ENCODE measurements at regions not wholly inside any gene's neighbourhood (a gene's known extent, or its start where the extent isn't known, plus 50 kb on each side); places are given as distances from the start of the nearest gene placed in this dataset.
A peak's percentile ranks its signal among the peaks of the same experiment; 100 is the strongest.

DNA sequence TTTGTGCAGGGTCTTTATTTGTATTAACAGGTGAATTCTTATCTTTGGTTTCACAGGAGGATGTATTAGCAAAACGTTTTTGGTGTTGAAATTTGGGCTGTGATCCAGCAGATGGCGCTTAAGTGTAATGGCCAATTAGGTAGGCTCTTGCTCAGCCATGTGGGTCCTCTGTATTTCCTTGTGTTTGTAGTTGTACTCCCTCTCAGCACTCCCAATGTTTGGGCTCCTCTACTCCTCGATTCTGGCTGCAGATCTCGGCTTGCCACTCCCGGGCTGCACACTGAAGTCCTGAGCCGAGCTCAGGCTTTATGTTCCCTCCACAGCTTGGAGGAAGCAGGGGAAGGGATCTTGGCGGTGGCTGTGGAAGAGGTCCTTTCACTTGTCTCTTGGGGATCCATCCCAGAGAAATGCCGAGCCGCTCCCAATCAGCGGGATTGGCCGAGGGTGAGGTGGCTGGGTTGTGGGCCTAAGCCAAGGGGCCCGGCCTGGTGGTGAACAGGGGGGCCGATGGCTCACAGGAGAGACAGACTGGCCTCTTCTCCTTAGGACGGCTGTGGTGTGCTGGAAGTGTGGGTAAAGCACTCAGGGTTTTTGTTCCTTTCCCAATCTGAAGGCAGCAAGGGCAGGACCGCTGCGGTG is 133.7 kb downstream of the AEBP2 start:
- DNase-seq = no peak

DNA sequence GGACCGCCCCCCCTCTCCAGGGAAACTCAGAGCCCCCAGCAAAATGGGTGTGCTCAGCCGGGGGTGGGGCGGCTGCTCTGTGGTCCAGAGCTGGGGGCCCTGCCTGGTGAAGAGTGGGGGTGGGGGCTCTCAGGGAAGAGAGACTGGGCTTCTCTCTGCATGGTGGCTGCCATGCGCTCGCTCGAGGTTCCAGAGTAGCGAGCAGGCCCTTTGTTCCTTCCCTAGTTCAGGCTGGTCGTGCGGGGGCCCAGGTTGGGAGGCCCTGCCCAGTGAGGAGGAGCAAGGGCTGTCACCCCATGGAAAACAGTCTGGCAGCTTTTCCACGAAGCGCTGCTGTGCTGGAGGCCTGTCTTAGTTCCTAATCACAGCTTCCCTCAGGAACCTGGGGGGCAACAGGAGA is 134.6 kb downstream of the AEBP2 start:
- no peak for DNase-seq

DNA sequence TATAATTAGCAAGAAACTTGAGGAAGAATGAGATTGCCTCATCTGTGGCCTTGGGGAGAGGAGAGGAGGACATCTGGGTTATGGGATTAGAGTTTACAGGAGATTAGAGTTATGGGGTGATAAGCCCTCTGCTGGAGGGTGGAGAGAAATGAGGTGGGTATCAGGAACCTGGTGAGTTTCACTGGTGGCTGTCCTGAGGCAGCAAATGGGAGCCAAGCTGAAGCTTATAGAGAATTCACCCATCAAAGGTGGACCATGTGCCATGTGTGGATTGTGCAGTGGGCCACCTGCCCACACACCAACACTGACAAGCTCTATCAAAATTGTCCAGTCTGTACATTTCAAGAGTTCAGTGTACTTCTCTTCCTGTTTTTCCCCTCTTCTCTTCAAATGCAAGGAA is 135.3 kb downstream of the AEBP2 start:
- no peak for DNase-seq

DNA sequence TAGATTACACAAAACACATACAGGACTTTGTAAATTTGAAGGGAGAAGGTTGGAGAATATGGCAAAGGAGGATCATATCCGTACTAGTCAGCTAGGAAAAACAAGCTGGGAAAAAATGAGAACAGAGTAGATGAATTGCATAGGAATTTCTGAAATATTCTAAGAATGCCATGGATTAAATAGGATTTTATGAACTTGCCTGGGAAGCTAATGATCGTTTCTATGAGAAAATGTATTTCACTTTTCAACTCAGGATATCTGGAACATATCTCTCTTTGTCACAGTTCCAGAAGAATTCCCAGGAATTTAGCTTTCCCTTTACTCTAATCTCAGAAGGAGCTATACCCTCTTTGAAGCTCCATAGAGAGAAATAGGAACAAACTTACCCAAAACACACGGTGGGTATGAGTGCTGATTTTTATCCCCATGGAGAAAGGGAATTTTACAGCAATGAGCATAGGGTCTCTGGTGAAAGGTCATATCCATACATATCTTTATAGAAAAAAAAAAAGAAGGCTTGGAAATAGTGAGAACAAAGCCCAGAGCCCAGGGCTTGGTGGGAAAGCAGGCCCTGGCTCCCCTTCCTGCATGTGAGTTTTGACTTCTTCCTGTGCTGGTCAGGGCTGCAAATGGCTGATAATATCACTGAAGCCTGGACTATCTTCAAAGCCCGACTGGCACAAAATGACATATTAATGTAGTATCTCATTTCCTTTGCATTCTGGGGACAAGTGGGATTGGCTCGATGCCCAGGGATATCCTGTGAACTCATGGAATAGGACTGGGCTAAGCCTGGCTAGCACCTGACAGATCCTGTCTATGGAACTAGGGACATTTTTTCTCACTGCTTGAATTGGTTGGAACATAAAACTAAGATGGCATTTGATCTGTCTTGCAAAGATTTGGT is 136.3 kb downstream of the AEBP2 start:
- DNase-seq = no peak

DNA sequence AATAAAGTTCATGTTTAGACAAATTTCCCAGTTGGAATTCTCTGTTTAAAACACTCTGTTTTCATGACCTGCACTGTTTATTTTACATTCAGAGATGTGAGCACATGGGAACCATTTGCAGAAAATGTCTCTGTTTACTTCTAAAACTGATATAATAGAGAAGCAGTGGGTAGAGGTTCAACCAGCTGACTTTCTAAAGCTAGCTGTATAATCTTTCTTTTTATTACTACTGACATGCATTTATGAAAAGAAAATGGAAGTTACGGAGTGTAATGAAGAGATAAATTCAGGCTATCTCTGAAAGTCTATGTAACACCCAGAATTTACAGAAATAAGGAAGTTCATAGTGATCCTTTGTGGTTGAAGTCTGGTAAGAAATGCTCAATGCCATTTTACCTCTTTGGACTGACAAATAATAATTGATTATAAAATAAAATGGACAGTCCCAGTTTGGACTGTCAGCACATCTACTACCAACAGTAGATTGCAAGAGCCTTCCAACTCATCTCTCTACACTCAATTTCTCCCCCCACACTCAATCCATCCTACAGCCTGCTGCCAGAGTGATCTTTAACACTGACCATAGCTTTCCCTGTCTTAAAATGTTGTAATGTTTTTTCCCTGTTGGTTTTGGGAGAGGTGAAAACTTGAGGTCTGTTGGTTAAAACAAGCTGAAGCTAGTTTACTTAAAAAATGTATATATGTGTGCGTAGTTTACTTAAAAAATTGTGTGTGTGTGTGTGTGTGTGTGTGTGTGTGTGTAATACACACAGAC is 137.4 kb downstream of the AEBP2 start:
- DNase-seq = no peak

DNA sequence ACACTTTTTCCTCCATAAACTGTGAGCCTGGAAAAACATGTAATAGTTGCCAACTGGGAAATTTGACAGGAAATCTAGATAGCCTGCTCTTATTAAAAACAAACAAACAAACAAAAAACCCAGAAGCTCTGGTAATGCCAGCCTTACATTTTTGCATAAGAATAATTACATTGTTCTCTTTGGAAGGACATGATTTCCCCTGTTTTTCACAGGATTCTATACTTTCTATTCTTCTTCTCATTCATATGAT is 137.9 kb downstream of the AEBP2 start:
- DNase-seq = no peak

DNA sequence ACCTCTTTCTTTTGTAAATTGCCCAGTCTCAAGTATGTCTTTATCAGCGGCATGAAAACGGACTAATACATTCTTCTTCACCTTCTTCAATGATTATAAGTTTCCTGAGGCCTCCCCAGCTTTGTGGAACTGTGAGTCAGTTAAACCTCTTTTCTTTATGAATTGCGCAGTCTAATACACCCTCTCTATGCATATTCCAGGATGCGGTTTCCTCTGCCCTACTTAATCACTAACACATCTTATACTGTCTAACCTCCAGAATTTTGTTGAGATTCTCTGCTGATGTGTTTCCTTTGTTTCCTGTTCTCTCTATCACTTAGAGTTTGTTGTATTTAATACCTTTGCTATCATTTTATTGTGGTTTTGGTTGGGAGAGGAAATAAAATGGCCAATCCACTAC is 145.4 kb downstream of the AEBP2 start:
- DNase-seq = no peak

DNA sequence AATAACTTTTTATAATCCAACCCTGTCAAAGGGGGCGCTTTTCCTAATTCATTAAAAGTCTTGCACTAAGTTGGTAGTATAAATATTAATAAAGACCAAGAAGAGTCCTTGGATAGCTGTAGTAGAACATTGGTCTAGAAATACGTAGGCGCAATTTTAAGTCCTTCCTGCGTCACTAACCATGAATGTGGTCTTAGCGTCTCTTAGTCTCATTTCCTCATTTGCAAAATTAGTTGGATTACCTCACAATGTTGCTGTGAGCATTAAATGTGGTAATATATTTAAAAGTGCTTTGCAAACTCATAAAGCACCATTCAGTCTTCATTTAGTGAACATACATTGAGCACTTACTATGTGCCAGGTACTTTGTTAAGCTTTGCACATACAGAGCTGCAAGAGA is 149.7 kb downstream of the AEBP2 start:
- DNase-seq = no peak

DNA sequence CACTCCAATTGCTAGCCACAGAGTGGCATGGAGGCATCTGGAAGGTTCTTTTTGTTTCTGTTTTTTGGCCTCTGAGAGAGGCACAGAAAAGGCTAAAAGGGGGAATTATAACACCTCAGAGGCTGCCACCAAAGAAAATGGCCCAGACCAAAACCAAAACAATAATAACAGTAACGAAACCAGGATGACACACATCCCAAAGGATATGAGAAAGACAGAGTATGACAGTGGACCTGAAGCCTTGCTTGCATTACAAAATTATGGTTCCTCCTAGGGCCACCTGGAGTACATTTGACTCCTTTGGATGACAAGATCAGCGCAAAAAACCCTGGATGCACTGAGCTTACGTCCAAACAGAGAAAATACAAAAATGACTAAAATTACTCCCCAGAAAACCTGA is 152.7 kb downstream of the AEBP2 start:
- DNase-seq = no peak

DNA sequence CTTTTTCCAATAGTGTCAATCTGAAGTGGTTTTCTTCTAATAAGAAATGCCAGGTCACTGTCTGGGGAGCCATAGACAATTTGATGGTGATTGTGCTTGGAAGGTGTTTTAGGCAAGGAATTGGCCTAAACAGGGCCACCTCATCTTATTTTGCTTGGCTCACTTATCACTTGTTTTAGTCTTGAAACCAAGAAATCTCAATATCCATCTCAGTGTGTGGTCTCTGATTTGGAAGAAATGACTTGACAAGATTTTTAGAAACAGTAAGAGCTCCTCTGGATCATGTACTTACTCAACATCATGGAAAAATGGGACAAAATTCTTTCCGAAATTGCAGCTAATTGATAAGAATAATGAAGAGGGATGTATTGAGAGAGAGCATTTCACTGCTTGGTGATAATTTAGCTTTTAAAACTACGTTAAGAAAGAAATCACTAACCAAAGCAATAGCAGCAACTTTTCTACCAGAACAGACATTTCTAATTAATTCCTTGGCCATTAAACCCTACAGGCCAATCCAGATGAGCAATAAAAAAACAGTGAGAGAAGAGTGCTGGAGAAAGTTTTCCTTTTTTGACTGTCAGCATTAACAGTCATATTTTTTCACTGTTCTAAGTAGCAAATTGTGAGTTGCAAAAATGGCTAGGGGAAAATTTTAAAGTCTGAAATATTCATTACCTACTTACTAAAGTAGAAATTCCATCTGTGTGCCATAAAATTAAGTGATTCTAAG is 157.3 kb downstream of the AEBP2 start:
- peak; percentile 53 for DNase-seq

DNA sequence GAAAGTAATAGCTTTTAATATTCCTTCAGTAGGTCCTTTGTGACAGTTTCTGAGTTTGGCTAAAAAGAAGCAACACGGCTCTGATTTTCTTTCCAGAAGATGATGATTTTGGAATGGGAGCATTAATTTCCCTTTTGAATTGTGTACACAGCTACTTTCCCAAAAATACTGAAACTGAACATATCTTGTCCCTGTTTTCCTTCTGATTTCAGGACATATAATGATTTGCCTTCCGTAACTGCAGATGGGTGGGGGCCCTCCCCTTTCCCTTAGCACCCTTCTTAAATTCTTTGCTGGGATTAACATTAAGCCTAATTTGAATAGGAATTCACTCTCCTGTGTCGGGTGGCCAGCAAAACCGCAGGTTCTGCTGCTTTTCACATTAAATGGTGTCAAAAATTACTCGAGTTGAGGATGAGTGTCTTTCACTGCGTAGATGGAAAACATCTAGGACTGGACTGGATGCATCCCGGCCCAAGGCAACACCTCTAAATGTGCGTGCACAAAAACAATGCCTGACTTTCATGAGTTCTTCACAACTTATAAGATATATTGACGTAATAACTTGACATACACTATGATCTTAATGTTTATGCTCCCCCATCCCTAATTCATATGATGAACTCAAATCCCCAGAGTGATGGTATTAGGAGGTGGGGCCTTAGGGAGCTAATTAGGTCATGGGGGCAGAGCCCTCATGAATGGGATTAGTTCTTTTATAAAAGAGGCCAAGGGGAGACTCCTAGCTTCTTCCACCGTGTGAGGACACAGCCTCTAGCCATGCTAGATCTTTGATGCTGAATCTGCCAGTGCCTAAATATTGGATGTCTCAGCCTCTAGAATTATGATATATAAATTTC is 158.1 kb downstream of the AEBP2 start:
- DNase-seq = peak; percentile 67

DNA sequence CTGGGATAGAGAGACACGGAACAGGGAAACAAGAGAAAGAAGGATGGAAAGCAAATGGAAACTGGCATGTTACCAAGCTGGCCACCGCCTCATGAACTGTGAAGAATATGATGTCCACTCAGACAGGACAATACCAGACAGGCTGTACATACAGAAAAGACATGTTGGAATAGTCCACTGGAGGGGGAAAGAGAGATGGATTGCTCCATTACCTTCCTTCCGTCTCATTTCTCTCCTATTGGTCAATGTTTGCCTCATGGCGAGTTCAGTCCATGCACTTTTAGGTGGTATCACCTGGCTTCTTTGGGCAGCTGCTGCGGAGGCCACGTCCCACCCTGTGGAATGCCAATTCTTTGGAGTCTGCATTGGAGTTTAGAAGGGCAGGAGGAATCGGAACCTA is 166.4 kb downstream of the AEBP2 start:
- no peak for DNase-seq

DNA sequence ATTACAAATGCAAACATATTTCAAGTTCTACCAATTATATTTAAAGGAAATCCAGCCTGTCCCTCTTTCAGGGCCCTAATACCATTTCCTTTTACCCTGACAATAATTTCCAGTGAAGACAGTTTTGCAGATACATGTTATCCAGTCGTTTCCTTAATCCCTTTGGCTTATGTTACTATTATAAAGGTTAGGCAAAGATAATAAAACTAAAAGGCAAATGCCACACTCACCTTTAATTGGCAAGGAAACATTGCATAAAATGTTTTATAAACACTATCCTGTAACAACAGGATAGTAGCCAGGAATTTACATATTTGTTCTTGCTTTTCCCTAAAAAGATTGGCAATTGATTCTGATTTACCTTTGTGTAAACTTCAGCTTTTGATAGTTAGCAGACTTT is 168.7 kb downstream of the AEBP2 start:
- DNase-seq = no peak

DNA sequence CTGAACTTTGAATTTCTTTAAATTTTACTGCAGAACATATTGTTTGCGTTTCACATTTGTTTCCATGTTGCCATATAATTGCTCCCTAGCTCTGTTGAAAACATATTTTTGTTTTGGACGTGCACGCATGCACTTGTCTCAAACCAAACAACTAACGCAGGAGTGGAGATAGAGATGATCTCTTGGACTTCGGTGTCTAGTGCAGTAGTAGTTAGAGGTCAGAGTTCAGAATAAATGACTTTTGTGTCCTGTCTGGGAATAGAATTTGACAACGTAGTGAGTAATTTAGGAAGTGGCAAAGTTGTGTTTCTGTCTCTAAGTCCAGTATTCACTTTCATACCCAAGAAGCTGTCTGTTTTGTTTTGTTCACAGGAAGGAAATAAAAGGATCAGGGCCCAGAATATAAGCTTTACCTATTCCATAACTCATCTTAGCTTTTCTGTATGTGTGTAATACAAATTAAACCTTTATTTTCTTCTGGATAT is 173.8 kb downstream of the AEBP2 start:
- no peak for DNase-seq

DNA sequence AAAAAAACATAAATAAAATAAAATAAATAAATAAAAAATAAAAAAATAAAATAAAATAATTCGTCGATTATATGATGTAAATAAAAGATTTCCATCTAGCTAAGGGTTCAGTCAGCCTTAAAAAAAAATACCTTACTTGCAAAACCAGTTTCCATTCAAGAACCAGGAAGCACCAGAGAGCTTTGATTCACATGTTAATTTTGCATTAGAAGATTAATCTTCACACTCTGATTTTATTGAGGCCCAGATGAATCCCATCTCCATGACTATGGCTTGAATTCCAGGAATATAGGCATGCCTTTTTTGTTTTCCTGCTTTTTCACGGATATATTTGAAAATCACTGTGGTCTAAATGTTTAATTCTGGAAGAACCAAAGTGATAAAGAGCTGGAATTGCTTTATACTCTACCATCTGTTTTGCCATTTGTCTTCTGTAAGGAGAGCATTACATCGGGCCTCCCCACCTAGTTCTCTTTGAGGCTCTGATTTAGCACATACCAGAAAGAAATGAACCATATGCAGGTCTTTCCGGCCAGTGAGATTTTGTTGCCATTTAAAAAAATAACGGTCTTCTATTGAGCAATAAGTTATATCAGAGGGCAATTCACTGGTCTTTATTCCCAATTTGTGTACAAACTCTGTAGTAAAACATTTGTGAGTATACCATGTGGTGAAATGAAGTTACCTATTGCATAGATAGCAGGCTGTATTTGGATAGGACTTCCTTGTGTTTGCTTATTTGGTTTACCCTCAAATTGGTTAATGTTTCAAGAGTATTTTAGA is 175.5 kb downstream of the AEBP2 start:
- DNase-seq = no peak

DNA sequence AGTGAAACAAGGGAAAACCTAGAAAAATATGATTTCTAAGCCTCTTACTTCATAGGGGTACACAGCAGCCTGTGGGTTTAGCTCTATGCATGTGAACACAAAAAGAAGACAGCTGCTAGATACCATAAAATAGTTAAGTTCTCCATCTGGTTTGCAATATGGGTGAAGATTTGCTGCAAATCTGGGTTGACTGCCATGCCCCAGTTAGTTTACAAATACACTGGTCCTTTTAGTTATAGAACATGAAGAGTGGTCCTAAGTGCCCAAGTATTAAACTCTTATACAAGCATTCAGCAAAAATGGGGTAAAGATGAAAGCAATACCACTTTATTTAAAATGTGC is 176.1 kb downstream of the AEBP2 start:
- DNase-seq = no peak

DNA sequence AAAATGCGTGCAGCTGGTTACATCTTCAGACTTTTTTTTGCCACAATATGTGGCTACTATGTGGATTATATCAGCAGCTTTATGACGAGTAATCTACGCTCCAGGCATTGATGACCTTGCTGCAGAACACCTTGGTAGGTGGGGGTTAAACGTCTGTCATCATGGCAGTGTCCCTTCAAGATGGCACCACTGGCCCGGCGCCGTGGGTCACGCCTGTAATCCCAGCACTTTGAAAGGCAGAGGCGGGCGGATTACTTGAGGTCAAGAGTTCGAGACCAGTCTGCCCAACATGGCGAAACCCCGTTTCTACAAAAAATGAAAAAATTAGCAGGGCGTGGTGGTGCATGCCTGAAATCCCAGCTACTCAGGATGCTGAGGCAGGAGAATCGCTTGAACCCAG is 177.5 kb downstream of the AEBP2 start:
- no peak for DNase-seq

DNA sequence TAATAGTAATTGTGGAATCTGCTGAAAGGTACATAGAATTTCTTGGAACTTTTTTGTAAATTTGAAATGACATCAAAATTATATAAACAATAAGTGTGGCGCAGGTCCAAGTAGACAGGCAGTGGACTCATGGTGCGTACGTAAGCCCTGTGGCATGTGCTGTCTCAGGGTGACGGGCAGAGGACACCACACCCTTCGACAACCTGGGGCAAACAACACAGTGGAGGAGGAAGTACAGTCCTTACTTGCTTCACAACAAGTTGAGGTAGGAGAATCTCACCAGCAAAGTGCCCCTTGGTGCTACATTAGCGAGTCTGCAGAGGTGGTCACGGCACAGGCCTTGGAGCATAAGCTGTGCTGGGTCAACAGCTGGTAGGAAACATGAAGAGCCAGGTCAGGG is 180.9 kb downstream of the AEBP2 start:
- no peak for DNase-seq

DNA sequence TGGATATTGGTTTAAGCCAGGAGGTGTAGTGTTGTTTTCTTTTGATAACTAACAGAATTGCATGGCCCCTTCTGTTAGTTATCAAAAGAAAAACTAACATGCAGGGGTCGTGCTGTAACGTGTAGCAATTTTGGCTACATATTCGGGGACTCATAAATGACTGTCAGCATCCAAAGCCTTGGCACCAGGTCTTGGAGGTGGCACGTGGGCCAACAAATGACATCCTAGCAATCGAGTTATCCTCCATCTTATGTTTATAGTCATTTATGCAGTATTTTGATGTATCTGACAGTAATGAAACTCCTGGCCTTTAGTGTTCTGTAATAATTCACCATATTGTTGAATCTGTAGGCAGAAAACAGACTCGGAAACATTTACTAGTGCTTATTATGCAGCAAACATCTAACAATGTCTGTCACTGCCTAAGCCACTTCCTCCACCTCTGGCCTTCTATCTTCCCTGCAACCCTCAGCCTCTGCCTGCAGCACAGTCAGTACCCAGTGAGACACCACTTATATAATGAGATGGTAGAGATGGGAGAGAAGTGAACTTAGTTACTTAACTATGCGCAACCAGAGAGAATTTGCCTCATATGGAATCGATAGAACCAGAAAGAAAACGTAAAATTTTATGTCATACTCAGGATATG is 184.6 kb downstream of the AEBP2 start:
- no peak for DNase-seq

DNA sequence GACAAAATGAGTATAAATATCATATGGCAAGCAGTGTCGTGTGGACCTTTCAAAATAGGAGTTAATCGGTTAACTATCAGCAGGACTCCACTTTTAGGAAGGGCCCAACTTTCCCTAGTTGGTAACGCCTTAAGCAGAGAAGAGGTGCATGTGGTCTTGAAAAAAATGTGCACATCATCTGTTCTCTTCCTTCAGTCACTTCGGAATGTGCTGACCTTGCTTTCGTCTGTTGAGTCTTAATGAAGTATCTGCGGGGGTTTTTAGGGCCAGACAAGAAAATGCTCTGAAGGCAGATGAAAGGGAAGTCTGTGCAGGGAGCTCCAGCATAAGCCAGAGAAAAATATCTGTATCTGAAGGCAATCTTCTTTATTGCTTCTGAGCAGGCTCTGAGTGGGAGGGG is 185.2 kb downstream of the AEBP2 start:
- no peak for DNase-seq
